Lower leg skin (tissue), 4 donors: ENCODE measurements at regions not wholly inside any gene's neighbourhood (a gene's known extent, or its start where the extent isn't known, plus 50 kb on each side); places are given as distances from the start of the nearest gene placed in this dataset.

Experiments used
- DNase-seq, 2 donors: peaks; one replicate each; pipeline ENCODE4 v3.0.0-alpha.2; 2019; ENCODE audit warnings: low spot score in 2 of 2
- H3K4me3 ChIP-seq: fragments of 200-600 bp; sonication (generic); 2 replicates; pipeline ENCODE4 v1.5.1; 2017; ENCODE audit warnings: mild to moderate bottlenecking, low read depth; ENCODE audit not compliant: poor library complexity, severe bottlenecking
- CTCF ChIP-seq, 3 donors: fragments of 450-650 bp; IDR thresholded peaks; one replicate each; pipeline ENCODE4 v1.5.1; 2016; ENCODE audit warnings: antibody characterized with exemption in 3 of 3, mild to moderate bottlenecking in 3 of 3, moderate library complexity in 2 of 3
- POLR2A ChIP-seq, 2 donors: fragments of 450-650 bp; IDR thresholded peaks; one replicate each; pipeline ENCODE4 v1.6.1; 2016 to 2017; ENCODE audit warnings: antibody characterized with exemption in 2 of 2, mild to moderate bottlenecking in 1 of 2, moderate library complexity in 1 of 2
- WGBS, 2 donors: methylation state at CpG; one replicate each; pipeline ENCODE4 v1.1.5; 2018; 5-methylcytosine and 5-hydroxymethylcytosine counted together
- intact Hi-C: fragments of 100-400 bp; cut with DNase I; formaldehyde crosslinking; loops from one replicate; pipeline ENCODE4 v1.15.0; 2023; ENCODE audit warnings: low total_unique reads

- no peak for DNase-seq
- H3K4me3 ChIP-seq: no peak overlapping the region
- no peak for TF ChIP-seq POLR2A (IDR thresholded peaks at IDR 0.05)
- no peak for TF ChIP-seq CTCF (IDR thresholded peaks at IDR 0.05)
- intact Hi-C loops: no loop called here
- 88 to 89% methylated on average over 2 of the region's 2 CpGs for WGBS, 2 donors
These were observed 117.9 kb upstream of the SPATA12 start for GRCh38 chr3:56942523-56942922.

- TF ChIP-seq CTCF (IDR thresholded peaks at IDR 0.05): no peak
- TF ChIP-seq POLR2A (IDR thresholded peaks at IDR 0.05): no peak
- intact Hi-C loops: no loop called here
- H3K4me3 ChIP-seq: no peak overlapping the region
- DNase-seq: no peak
- WGBS, 2 donors: 90 to 92% methylated on average over 4 of the region's 4 CpGs
These were observed 119.5 kb upstream of the SPATA12 start for GRCh38 chr3:56940976-56941375.

GRCh38 chr3:56940321-56940720 lies 120.1 kb upstream of the SPATA12 start:
- WGBS, 2 donors: 65 to 75% methylated on average over 4 of the region's 4 CpGs
- intact Hi-C loops: no loop called here
- no peak for DNase-seq
- no peak for TF ChIP-seq CTCF (IDR thresholded peaks at IDR 0.05)
- no peak for TF ChIP-seq POLR2A (IDR thresholded peaks at IDR 0.05)
- no peak overlapping the region for H3K4me3 ChIP-seq

GRCh38 chr3:56939834-56940233 lies 120.6 kb upstream of the SPATA12 start:
- TF ChIP-seq CTCF (IDR thresholded peaks at IDR 0.05) (no peak), POLR2A (IDR thresholded peaks at IDR 0.05) (no peak)
- WGBS, 2 donors: 85 to 87% methylated on average over 1 of the region's 1 CpG
- no peak overlapping the region for H3K4me3 ChIP-seq
- DNase-seq: no peak
- intact Hi-C loops: no loop called here

- no peak overlapping the region for H3K4me3 ChIP-seq
- WGBS, 2 donors: 85 to 97% methylated on average over 8 of the region's 8 CpGs
- intact Hi-C loops: no loop called here
- TF ChIP-seq POLR2A (IDR thresholded peaks at IDR 0.05) (no peak), CTCF (IDR thresholded peaks at IDR 0.05) (no peak)
- no peak for DNase-seq
These were observed 121.9 kb upstream of the SPATA12 start for GRCh38 chr3:56938530-56938929.

- no peak for TF ChIP-seq CTCF (IDR thresholded peaks at IDR 0.05)
- no peak for TF ChIP-seq POLR2A (IDR thresholded peaks at IDR 0.05)
These were observed 122.9 kb upstream of the SPATA12 start for GRCh38 chr3:56937580-56937979.

More at GRCh38 chr3:56937580-56937979, 122.9 kb upstream of the SPATA12 start:
- intact Hi-C loops: no loop called here
- DNase-seq: no peak
- no peak overlapping the region for H3K4me3 ChIP-seq
